HUDEP-2 (cell line): ENCODE measurements at regions not wholly inside any gene's neighbourhood (a gene's known extent, or its start where the extent isn't known, plus 50 kb on each side); places are given as distances from the start of the nearest gene placed in this dataset.

Experiments used
- DNase-seq, 76 experiments: peaks; one replicate each; lab custom pipeline; 2025; ENCODE audit not compliant: unreplicated experiment in 76 of 76; lab: John Stamatoyannopoulos, UW

GRCh38 chr7:142606081-142606480 lies 143.2 kb upstream of the PRSS1 start:
- DNase-seq: no peak

GRCh38 chr7:142604671-142605070 lies 144.6 kb upstream of the PRSS1 start:
- DNase-seq: no peak

GRCh38 chr7:142603870-142604448 lies 145.3 kb upstream of the PRSS1 start:
- DNase-seq: peak in 33 of 76 experiments; percentile 2 to 55 (median 14)

- DNase-seq: no peak
Observed at GRCh38 chr7:142602756-142603155, 146.5 kb upstream of the PRSS1 start.

- DNase-seq: no peak
Observed at GRCh38 chr7:142602183-142602582, 147.1 kb upstream of the PRSS1 start.

GRCh38 chr7:142598297-142598696 lies 151.0 kb upstream of the PRSS1 start:
- no peak for DNase-seq

- no peak for DNase-seq
Observed at GRCh38 chr7:142597547-142597946, 151.7 kb upstream of the PRSS1 start.

- DNase-seq: no peak
Observed at GRCh38 chr7:142595816-142596516, 153.3 kb upstream of the PRSS1 start.

- DNase-seq: no peak
Observed at GRCh38 chr7:142594078-142594477, 155.2 kb upstream of the PRSS1 start.

- no peak for DNase-seq
Observed at GRCh38 chr7:142593106-142593505, 156.2 kb upstream of the PRSS1 start.

GRCh38 chr7:142592664-142593063 lies 156.6 kb upstream of the PRSS1 start:
- no peak for DNase-seq

GRCh38 chr7:142592231-142592630 lies 157.0 kb upstream of the PRSS1 start:
- no peak for DNase-seq

GRCh38 chr7:142590830-142591457 lies 158.3 kb upstream of the PRSS1 start:
- DNase-seq: no peak

GRCh38 chr7:142590077-142590476 lies 159.2 kb upstream of the PRSS1 start:
- DNase-seq: no peak

- DNase-seq: peak in 24 of 76 experiments; percentile 2 to 62 (median 27)
Observed at GRCh38 chr7:142587578-142588191, 161.6 kb upstream of the PRSS1 start.

- DNase-seq: no peak
Observed at GRCh38 chr7:142586611-142587010, 162.7 kb upstream of the PRSS1 start.

GRCh38 chr7:142585425-142585824 lies 163.8 kb upstream of the PRSS1 start:
- no peak for DNase-seq

- no peak for DNase-seq
Observed at GRCh38 chr7:142584765-142585164, 164.5 kb upstream of the PRSS1 start.

- DNase-seq: peak in 4 of 76 experiments; percentile 3 to 18 (median 11)
Observed at GRCh38 chr7:142583446-142583845, 165.8 kb upstream of the PRSS1 start.

- no peak for DNase-seq
Observed at GRCh38 chr7:142582351-142582750, 166.9 kb upstream of the PRSS1 start.

- DNase-seq: no peak
Observed at GRCh38 chr7:142581341-142581740, 167.9 kb upstream of the PRSS1 start.

- DNase-seq: no peak
Observed at GRCh38 chr7:142579946-142580345, 169.3 kb upstream of the PRSS1 start.
